Endothelial cell of umbilical vein (primary cell): ENCODE measurements at regions not wholly inside any gene's neighbourhood (a gene's known extent, or its start where the extent isn't known, plus 50 kb on each side); places are given as distances from the start of the nearest gene placed in this dataset.

ENCODE experiments used
- BruUV-seq: library from RNA; stranded (reverse); fragments of 400-500 nt; replicated peaks from 2 replicates; lab custom pipeline; 2021; lab: Mats Ljungman, UMichigan
- CTCF ChIA-PET: fragments of 300-600, 350-600 bp; sonication (Branson Sonifier 250); formaldehyde crosslinking; loops from one replicate; lab custom pipeline; 2021; ENCODE audit warnings: antibody characterized with exemption, inconsistent platforms; lab: Charles Lee
- POLR2A ChIA-PET: fragments of 300-600, 350-600 bp; sonication (Branson Sonifier 250); formaldehyde crosslinking; loops from one replicate; lab custom pipeline; 2021; ENCODE audit warnings: antibody characterized with exemption, inconsistent platforms; lab: Charles Lee
- DNase-seq: peaks from one replicate; pipeline ENCODE4 v3.0.0-alpha.2; 2011; ENCODE audit warnings: low read depth, low spot score
- FAIRE-seq: peaks from 2 replicates; lab custom pipeline; 2011; peaks lifted over from hg19 to GRCh38; lab: Jason Lieb, UNC
- H2AFZ ChIP-seq: 2 replicates; pipeline ENCODE4 v1.6.0; 2012; ENCODE audit warnings: low read depth, low read length, control low read depth, inconsistent platforms
- H3K27ac ChIP-seq: 2 replicates; pipeline ENCODE4 v1.5.1; 2011; ENCODE audit warnings: low read depth, mild to moderate bottlenecking, control low read depth, low read length, moderate library complexity; ENCODE audit not compliant: insufficient read depth
- H3K27me3 ChIP-seq, 2 experiments: 2 replicates each; pipeline versions ENCODE4 v1.6.0 to v1.6.1; 2011; ENCODE audit warnings: low read length in 2 of 2, mixed read lengths in 1 of 2; ENCODE audit not compliant: control insufficient read depth in 2 of 2, insufficient read depth in 2 of 2
- H3K36me3 ChIP-seq, 2 experiments: 2 replicates in 1 of 2; 3 replicates in 1 of 2; pipeline ENCODE4 v1.5.1; 2011; ENCODE audit warnings: low read length in 2 of 2, mild to moderate bottlenecking in 1 of 2, moderate library complexity in 1 of 2; ENCODE audit not compliant: control insufficient read depth in 2 of 2, insufficient read depth in 2 of 2; ENCODE audit errors: extremely low read depth in 1 of 2
- H3K4me1 ChIP-seq: 3 replicates; pipeline ENCODE4 v1.5.1; 2011; ENCODE audit warnings: mild to moderate bottlenecking, low read length; ENCODE audit not compliant: control insufficient read depth, insufficient read depth; ENCODE audit errors: extremely low read depth
- H3K4me2 ChIP-seq: 2 replicates; pipeline ENCODE4 v1.6.1; 2011; ENCODE audit warnings: low read length, control low read depth, mixed read lengths; ENCODE audit not compliant: insufficient read depth
- H3K4me3 ChIP-seq, 3 experiments: fragments of 200-600 bp in 1 of 3; sonication (generic), shearing (Covaris generic) in 1 of 3; replicated peaks in 1 of 3; 2 replicates each; pipeline ENCODE4 v1.5.1; 2011 to 2016; ENCODE audit warnings: control low read depth in 3 of 3, low read length in 3 of 3, mild to moderate bottlenecking in 2 of 3, inconsistent platforms in 1 of 3, low read depth in 1 of 3, moderate library complexity in 1 of 3; ENCODE audit not compliant: insufficient read depth in 1 of 3
- H3K79me2 ChIP-seq: 2 replicates; pipeline ENCODE4 v1.6.0; 2012; ENCODE audit warnings: low read length, inconsistent platforms; ENCODE audit not compliant: control insufficient read depth, insufficient read depth
- H3K9ac ChIP-seq: replicated peaks from 2 replicates; pipeline ENCODE3; 2011; ENCODE audit warnings: low read length, control low read depth; ENCODE audit not compliant: insufficient read depth; ENCODE audit errors: extremely low read depth
- H3K9me1 ChIP-seq: replicated peaks from 3 replicates; pipeline ENCODE4 v1.6.0; 2011; ENCODE audit warnings: mild to moderate bottlenecking, low read length; ENCODE audit not compliant: control insufficient read depth, insufficient read depth; ENCODE audit errors: extremely low read depth
- H3K9me3 ChIP-seq: replicated peaks from 2 replicates; pipeline ENCODE4 v1.5.1; 2012; ENCODE audit warnings: low read length, inconsistent platforms; ENCODE audit not compliant: control insufficient read depth, insufficient read depth
- H4K20me1 ChIP-seq: replicated peaks from 2 replicates; pipeline ENCODE3; 2011; ENCODE audit warnings: mild to moderate bottlenecking, low read length; ENCODE audit not compliant: control insufficient read depth, insufficient read depth; ENCODE audit errors: extremely low read depth
- EZH2 ChIP-seq: IDR thresholded peaks from 2 replicates; pipeline ENCODE4 v1.6.1; 2012; ENCODE audit warnings: borderline replicate concordance, low read depth, mild to moderate bottlenecking, moderate library complexity, low read length, inconsistent platforms; ENCODE audit not compliant: severe bottlenecking
- FOS ChIP-seq: IDR thresholded peaks from 2 replicates; pipeline ENCODE4 v1.6.1; 2011; ENCODE audit warnings: mild to moderate bottlenecking, low read length, moderate library complexity, borderline replicate concordance; ENCODE audit not compliant: insufficient read depth
- GATA2 ChIP-seq: IDR thresholded peaks from 2 replicates; pipeline ENCODE4 v1.7.0; 2011; ENCODE audit warnings: low read depth, mild to moderate bottlenecking, moderate library complexity, mixed read lengths, low read length; ENCODE audit not compliant: insufficient read length, insufficient read depth
- MYC ChIP-seq: IDR thresholded peaks from one replicate; pipeline ENCODE4 v1.6.1; 2011; ENCODE audit warnings: mild to moderate bottlenecking, low read depth, low read length
- POLR2A ChIP-seq: IDR thresholded peaks from 2 replicates; pipeline ENCODE4 v1.6.1; 2012; ENCODE audit warnings: low read depth, mild to moderate bottlenecking, control low read depth, low read length
- dilution Hi-C: fragments of 300-500 bp; cut with MboI; formaldehyde crosslinking; loops from one replicate; pipeline ENCODE4 v1.15.0; 2019; ENCODE audit warnings: low sequenced_read_pairs; ENCODE audit not compliant: extremely low pct_ligation_motif_present
- intact Hi-C: fragments of 100-400 bp; cut with micrococcal nuclease; formaldehyde crosslinking; loops from one replicate; pipeline ENCODE4 v1.10.0; 2022
- TF ChIP-seq, protein P1 (sequence below): IDR thresholded peaks from 2 replicates; pipeline ENCODE4 v1.6.1; 2011; ENCODE audit not compliant: insufficient read depth, insufficient read length
- TF ChIP-seq, protein P2 (sequence below), 2 donors: IDR thresholded peaks; 1 replicate in 1 of 2; 2 replicates in 1 of 2; pipeline ENCODE4 v1.5.1; 2011; ENCODE audit warnings: low read length in 2 of 2, mild to moderate bottlenecking in 2 of 2, moderate library complexity in 2 of 2, control low read depth in 1 of 2, inconsistent platforms in 1 of 2, low read depth in 1 of 2; ENCODE audit not compliant: insufficient read depth in 1 of 2; ENCODE audit errors: extremely low read depth in 1 of 2

DNA sequence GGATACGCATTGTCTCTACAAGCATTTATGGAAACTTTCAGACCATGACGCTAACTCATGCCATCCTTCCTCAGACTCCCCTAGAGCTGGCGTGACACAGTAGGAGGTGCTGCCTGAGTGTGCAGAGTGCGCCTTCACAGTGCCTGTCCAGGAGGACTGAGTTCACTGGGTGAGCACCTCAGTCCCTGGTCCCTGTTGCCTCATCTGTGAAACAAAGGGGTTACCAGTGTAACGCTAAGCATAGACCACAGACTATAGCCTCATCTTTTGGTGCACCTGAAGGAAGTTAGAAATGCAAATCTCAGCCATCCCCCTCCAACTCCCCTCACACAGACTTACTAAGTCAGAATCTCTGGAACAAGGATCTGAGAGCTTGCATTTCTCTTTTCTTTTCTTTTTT is 142.8 kb downstream of the TMEM17 start:
- Histone ChIP-seq H3K9ac (no peak overlapping the region), H3K9me1 (no peaks in the 10 kb centered on the region), H3K79me2 (no peaks in the 10 kb centered on the region), H3K9me3 (no peaks in the 10 kb centered on the region), H3K27ac (no peak overlapping the region), H3K4me2 (no peak overlapping the region), H3K36me3 (no peaks in the 10 kb centered on the region), H3K4me1 (no peaks in the 10 kb centered on the region), H2AFZ (no peak overlapping the region), H4K20me1 (no peaks in the 10 kb centered on the region), H3K27me3 (no peaks in the 10 kb centered on the region), H3K4me3 (no peak overlapping the region)
- TF ChIP-seq EZH2 (no peak), POLR2A (no peak), FOS (no peak), MYC (no peak), GATA2 (no peak)
- TF ChIP-seq, protein P1, sequence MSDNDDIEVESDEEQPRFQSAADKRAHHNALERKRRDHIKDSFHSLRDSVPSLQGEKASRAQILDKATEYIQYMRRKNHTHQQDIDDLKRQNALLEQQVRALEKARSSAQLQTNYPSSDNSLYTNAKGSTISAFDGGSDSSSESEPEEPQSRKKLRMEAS, result no peak
- TF ChIP-seq, protein P2, sequence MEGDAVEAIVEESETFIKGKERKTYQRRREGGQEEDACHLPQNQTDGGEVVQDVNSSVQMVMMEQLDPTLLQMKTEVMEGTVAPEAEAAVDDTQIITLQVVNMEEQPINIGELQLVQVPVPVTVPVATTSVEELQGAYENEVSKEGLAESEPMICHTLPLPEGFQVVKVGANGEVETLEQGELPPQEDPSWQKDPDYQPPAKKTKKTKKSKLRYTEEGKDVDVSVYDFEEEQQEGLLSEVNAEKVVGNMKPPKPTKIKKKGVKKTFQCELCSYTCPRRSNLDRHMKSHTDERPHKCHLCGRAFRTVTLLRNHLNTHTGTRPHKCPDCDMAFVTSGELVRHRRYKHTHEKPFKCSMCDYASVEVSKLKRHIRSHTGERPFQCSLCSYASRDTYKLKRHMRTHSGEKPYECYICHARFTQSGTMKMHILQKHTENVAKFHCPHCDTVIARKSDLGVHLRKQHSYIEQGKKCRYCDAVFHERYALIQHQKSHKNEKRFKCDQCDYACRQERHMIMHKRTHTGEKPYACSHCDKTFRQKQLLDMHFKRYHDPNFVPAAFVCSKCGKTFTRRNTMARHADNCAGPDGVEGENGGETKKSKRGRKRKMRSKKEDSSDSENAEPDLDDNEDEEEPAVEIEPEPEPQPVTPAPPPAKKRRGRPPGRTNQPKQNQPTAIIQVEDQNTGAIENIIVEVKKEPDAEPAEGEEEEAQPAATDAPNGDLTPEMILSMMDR (IDR thresholded peaks at IDR 0.05; ENCODE audit: extremely low read depth in 1 of 2, insufficient read depth in 1 of 2, low read depth in 1 of 2, low read length in 2 of 2), result no peak
- FAIRE-seq, result no peak
- ChIA-PET CTCF (no interaction called here), POLR2A (no interaction called here)
- dilution Hi-C loops (no loop called here), intact Hi-C loops (no loop called here)
- DNase-seq, result no peak
- no TSS peak for BruUV-seq
